MM.1S (cell line): ENCODE measurements at regions not wholly inside any gene's neighbourhood (a gene's known extent, or its start where the extent isn't known, plus 50 kb on each side); places are given as distances from the start of the nearest gene placed in this dataset.

Experiments used
- DNase-seq: peaks from one replicate; pipeline ENCODE4 v3.0.0-alpha.2; 2015
- H2AFZ ChIP-seq: fragments of 300-600 bp; sonication (generic); 2 replicates; pipeline ENCODE4 v1.6.0; 2016; ENCODE audit warnings: antibody characterized with exemption, low read length
- H3F3A ChIP-seq: fragments of 300-600 bp; sonication (generic); 2 replicates; pipeline ENCODE4 v1.6.1; 2016; ENCODE audit warnings: mild to moderate bottlenecking, antibody characterized with exemption, low read length, moderate library complexity, mixed read lengths; ENCODE audit not compliant: insufficient read depth
- H3K27ac ChIP-seq: fragments of 300-600 bp; sonication (generic); 2 replicates; pipeline ENCODE4 v1.5.1; 2016; ENCODE audit warnings: mild to moderate bottlenecking, low read length
- H3K27me3 ChIP-seq: fragments of 300-600 bp; sonication (generic); replicated peaks from 2 replicates; pipeline ENCODE4 v1.6.0; 2016; ENCODE audit warnings: low read length; ENCODE audit not compliant: insufficient read depth
- H3K36me3 ChIP-seq: fragments of 300-600 bp; sonication (generic); replicated peaks from 2 replicates; pipeline ENCODE4 v1.6.1; 2016; ENCODE audit warnings: mild to moderate bottlenecking, low read length, mixed read lengths; ENCODE audit not compliant: insufficient read depth
- H3K4me1 ChIP-seq: fragments of 300-600 bp; sonication (generic); 2 replicates; pipeline ENCODE4 v1.6.1; 2016; ENCODE audit warnings: low read length, mixed read lengths
- H3K4me2 ChIP-seq: fragments of 300-600 bp; sonication (generic); 2 replicates; pipeline ENCODE4 v1.6.0; 2016; ENCODE audit warnings: low read depth, low read length
- H3K4me3 ChIP-seq: fragments of 300-600 bp; sonication (generic); 2 replicates; pipeline ENCODE4 v1.5.1; 2016; ENCODE audit warnings: low read length, mixed read lengths
- H3K79me2 ChIP-seq: fragments of 300-600 bp; sonication (generic); 2 replicates; pipeline ENCODE4 v1.6.1; 2016; ENCODE audit warnings: mixed run types, low read length, mixed read lengths
- H3K9ac ChIP-seq: fragments of 300-600 bp; sonication (generic); 2 replicates; pipeline ENCODE4 v1.6.1; 2016; ENCODE audit warnings: low read length, mixed read lengths
- H3K9me2 ChIP-seq: fragments of 300-600 bp; sonication (generic); replicated peaks from 2 replicates; pipeline ENCODE4 v1.6.1; 2016; ENCODE audit warnings: mild to moderate bottlenecking, low read length, mixed read lengths; ENCODE audit not compliant: insufficient read depth
- H3K9me3 ChIP-seq: fragments of 300-600 bp; sonication (generic); replicated peaks from 2 replicates; pipeline ENCODE4 v1.6.1; 2016; ENCODE audit warnings: mild to moderate bottlenecking, low read length, mixed read lengths; ENCODE audit not compliant: insufficient read depth
- H4K20me1 ChIP-seq: fragments of 300-600 bp; sonication (generic); 2 replicates; pipeline ENCODE4 v1.6.1; 2016; ENCODE audit warnings: mild to moderate bottlenecking, low read length, moderate library complexity, mixed read lengths; ENCODE audit not compliant: insufficient read depth
- CTCF ChIP-seq: fragments of 300-600 bp; sonication (generic); IDR thresholded peaks from 2 replicates; pipeline ENCODE4 v1.5.1; 2016; ENCODE audit warnings: antibody characterized with exemption, low read length, mixed read lengths
- EZH2 ChIP-seq: fragments of 300-600 bp; sonication (generic); optimal IDR thresholded peaks from 2 replicates; pipeline ENCODE3; 2017; ENCODE audit warnings: low read depth, mild to moderate bottlenecking, antibody characterized with exemption, low read length, mixed read lengths
- EZH2phosphoT487 ChIP-seq: fragments of 300-600 bp; sonication (generic); IDR thresholded peaks from 2 replicates; pipeline ENCODE4 v1.6.1; 2018; ENCODE audit warnings: antibody characterized with exemption, low read length

GRCh38 chr5:125261505-125262250, 515.2 kb upstream of the ZNF608 start:
- H2AFZ ChIP-seq: no peak overlapping the region
- H3K79me2 ChIP-seq: no peaks in the 10 kb centered on the region
- H3K36me3 ChIP-seq: no peaks in the 10 kb centered on the region
- H3K9me3 ChIP-seq: no peaks in the 10 kb centered on the region; the same call in 1 of the 2 replicates
- no peaks in the 10 kb centered on the region for H3K4me1 ChIP-seq
- no peaks in the 10 kb centered on the region for H3F3A ChIP-seq
- H3K27ac ChIP-seq: no peak overlapping the region
- no peak overlapping the region for H3K9ac ChIP-seq
- no peak overlapping the region for H3K4me2 ChIP-seq
- H3K27me3 ChIP-seq: no peaks in the 10 kb centered on the region
- no peak overlapping the region for H3K4me3 ChIP-seq
- TF ChIP-seq EZH2phosphoT487: no peak
- TF ChIP-seq CTCF: no peak
- TF ChIP-seq EZH2: no peak
- no peaks in the 10 kb centered on the region for H3K9me2 ChIP-seq
- no peaks in the 10 kb centered on the region for H4K20me1 ChIP-seq
- no peak for DNase-seq

- Histone ChIP-seq H3F3A (no peaks in the 10 kb centered on the region), H3K9me3 (no peaks in the 10 kb centered on the region; the same call in 1 of the 2 replicates), H3K4me1 (no peaks in the 10 kb centered on the region), H3K79me2 (no peaks in the 10 kb centered on the region), H3K4me2 (no peak overlapping the region), H3K4me3 (no peak overlapping the region), H2AFZ (no peak overlapping the region), H3K27ac (no peak overlapping the region), H4K20me1 (no peaks in the 10 kb centered on the region), H3K27me3 (no peaks in the 10 kb centered on the region), H3K9ac (no peak overlapping the region), H3K36me3 (no peaks in the 10 kb centered on the region), H3K9me2 (no peaks in the 10 kb centered on the region)
- TF ChIP-seq CTCF (no peak), EZH2phosphoT487 (no peak), EZH2 (no peak)
- DNase-seq: no peak
Measured at GRCh38 chr5:125262782-125263181, 516.3 kb upstream of the ZNF608 start.

- H3K9ac ChIP-seq: no peak overlapping the region
- H3K36me3 ChIP-seq: no peaks in the 10 kb centered on the region
- no peaks in the 10 kb centered on the region for H3K4me1 ChIP-seq
- DNase-seq: no peak
- H3K4me3 ChIP-seq: no peak overlapping the region
- H3K27me3 ChIP-seq: no peaks in the 10 kb centered on the region
- H4K20me1 ChIP-seq: no peaks in the 10 kb centered on the region
- no peak overlapping the region for H3K27ac ChIP-seq
- TF ChIP-seq EZH2phosphoT487: no peak
- no peak for TF ChIP-seq EZH2
- TF ChIP-seq CTCF: no peak
- H3K9me3 ChIP-seq: no peaks in the 10 kb centered on the region; the same call in 1 of the 2 replicates
- H2AFZ ChIP-seq: no peak overlapping the region
- no peaks in the 10 kb centered on the region for H3K79me2 ChIP-seq
- H3K4me2 ChIP-seq: no peak overlapping the region
- no peaks in the 10 kb centered on the region for H3F3A ChIP-seq
- no peaks in the 10 kb centered on the region for H3K9me2 ChIP-seq
Measured at GRCh38 chr5:125263356-125263755, 516.9 kb upstream of the ZNF608 start.
